GM18517 (cell line): ENCODE measurements at regions not wholly inside any gene's neighbourhood (a gene's known extent, or its start where the extent isn't known, plus 50 kb on each side); places are given as distances from the start of the nearest gene placed in this dataset.
"Not testable (repeated sequence)": the region's sequence is repeated elsewhere in the genome, so short reads cannot be mapped to it uniquely, and the experiment has no call there.

Experiments
- ATAC-seq: cut with Tn5 transposase; IDR thresholded peaks from one replicate; pipeline ENCODE4 v1.9.1; 2021; ENCODE audit warnings: mild to moderate bottlenecking, moderate library complexity; ENCODE audit not compliant: unreplicated experiment

DNA sequence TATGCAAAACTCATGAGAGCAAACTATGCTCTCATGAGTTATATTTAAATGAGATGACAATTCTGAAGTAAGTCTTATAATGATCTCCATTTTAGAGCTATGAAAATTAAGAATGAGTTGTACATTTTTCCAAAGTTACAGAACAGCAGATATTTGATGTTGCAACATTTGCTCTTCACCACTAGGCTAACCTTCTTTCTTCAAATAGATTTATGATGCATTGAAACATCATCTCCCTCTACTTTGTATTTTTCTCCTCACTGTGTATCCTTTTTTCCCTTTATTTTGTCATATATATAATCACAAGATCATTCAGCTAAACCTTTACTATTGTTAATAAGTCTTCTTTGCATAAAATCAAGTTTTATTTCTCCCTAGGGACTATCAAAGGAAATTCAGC, 497.7 kb upstream of the TYRP1 start:
- ATAC-seq: no peak

DNA sequence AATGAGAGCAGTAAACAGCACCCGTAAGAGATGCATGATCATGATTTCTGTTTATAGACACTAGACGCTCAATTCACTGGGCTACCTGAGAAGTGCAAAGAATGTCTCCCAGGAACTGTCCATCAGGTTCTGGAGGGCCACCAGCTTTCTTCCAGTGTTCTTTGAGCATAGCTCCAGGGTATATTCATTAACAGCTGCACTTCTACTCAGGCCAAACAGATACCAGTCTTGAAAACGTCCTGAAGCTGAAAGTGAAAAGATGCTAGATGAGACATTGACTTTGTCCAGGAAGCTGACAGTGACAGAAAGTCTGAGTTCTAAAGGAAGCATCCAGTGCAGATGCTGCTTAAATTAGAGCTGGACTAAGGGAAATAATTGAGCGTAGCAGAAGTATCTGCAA, 488.7 kb upstream of the TYRP1 start:
- ATAC-seq: no peak

DNA sequence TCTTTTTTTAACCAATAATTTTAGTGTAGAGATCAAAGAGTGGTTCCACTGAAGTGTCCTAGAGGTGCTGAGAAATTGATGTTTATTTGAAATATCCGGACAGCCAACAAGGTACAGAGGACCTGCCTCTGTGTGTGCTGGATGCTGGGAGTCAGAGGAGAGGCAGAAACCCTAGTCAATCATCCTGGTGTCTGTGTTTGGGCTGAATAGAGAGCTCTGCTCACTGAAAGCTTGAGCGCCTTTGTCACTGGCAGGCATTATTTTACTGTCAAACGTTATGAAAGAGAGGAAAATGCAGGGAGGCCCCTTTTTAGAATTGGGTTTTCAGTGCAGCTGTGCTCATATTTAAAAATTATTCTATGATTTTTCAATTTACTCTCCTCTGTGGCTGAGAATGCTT, 480.3 kb upstream of the TYRP1 start:
- ATAC-seq: no peak

DNA sequence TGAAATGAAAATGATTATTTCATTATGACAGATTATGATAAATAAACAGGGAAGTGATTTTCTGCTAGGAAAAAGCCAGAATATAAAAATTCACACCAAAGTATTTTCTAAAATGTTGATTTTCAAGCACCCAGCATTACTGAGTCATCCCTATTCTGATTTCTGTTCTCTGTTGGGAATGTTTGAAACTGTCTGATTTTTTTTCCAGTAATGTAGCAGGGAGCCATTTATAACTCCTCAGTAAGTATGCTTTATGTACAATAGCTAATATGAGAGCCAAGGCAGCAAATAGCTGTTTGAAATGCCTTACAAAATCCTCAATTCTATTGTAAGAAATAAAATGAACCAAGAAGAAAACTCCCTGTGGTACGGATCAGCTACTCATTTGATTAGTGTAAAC, 471.7 kb upstream of the TYRP1 start:
- ATAC-seq: no peak

DNA sequence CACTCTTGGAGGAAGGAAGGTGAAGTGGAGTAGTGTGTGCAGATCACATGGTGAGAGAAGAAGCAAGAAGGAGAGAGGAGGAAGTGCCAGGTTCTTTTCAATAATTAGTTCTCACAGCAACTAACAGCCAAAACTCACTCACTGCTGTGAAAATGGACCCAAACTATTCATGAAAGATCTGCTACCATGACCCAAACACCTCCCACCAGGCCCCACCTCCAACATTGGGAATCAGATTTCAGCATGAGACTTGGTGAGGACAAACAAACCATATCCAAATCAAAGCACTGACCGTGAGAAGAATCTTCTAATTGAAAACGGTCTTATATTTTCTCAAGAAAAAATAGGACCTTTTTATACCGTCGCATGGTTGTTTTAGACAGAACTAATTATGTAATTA, 468.7 kb upstream of the TYRP1 start:
- ATAC-seq: no peak

DNA sequence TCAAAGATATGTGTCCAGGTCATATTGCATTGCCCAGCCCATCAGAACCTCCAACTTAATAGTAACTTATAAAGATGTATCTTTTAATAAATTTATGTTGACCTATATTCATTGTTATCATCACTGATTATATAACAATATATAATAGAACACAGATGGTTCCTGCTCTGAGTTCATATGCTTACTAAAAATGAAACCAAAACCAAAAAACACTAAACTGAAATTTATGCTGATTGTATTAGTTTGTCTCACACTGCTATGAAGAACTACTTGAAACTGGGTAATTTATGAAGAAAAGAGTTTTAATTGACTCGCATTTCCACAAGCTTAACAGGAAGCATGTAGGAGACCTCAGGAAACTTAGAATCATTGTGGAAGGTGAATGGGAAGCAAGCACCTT, 462.5 kb upstream of the TYRP1 start:
- ATAC-seq: no peak

DNA sequence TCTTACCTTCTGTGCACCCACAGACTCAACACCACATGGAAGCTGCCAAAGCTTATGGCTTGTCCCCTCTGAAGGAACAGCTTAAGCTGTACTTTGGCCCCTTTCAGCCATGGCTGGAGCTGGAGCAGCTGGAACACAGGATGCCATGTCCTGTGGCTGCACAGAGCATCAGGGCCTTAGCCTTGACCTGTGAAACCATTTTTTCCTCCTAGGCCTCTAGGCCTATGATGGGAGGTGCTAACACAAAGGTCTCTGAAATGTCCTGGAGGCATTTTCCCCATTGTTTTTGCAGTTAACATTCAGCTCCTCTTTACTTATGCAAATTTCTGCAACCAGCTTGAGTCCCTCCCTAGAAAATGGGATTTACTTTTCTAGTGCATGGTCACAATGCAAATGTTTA, 461.4 kb upstream of the TYRP1 start:
- no peak for ATAC-seq

DNA sequence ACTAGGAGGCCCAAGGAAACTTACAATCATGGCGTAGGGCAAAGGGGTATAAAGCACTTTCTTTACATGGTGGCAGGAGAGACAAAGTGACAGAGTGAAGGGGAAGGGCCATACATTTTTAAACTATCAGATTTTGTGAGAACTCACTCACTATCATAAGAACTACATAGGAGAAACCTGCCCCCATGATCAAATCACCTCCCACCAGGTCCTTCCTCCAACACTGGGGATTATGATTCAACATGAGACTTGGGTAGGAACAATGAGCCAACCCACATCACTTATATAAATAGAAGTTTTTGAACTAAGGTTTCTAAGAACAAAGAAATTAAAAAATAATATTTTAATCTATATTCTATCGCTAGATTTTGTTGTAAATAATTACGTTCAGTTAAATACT, 460.3 kb upstream of the TYRP1 start:
- no peak for ATAC-seq

DNA sequence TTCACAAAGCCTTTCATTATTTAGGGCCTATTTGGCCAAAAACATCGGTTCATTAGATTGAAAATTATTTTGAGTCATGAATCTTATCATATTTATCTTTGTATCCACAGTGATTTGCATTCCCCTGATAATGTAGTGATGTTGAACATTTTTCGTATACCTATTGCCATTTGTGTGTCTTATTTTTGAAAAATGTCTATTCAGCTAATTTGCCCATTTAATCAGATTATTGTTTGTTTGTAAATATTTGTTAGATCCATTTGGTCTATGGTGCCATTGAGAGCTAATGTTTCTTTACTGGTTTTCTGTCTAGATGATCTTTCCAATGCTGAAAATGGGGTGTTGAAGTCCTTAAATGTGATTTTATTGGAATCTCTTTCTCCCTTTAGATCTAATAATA, 439.2 kb upstream of the TYRP1 start:
- ATAC-seq: no peak

DNA sequence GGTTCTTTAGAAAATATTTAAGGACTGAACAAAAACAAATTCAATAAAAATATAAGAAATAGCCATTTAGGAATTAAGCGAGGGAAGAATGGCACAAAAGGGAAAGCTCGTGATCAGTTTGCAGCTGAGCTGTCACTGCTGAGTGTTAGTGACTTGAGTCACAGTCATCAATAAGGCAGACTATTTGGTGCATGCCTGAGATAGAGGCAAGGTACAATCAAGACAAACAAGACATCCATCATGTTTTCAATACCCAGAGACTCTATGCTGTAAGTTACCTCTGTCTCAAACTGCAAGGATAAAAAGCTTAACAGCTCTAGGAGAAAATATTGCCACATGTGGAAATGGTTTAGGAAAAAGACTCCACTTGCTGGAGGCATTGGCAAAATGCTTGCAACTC, 426.4 kb upstream of the TYRP1 start:
- no peak for ATAC-seq

DNA sequence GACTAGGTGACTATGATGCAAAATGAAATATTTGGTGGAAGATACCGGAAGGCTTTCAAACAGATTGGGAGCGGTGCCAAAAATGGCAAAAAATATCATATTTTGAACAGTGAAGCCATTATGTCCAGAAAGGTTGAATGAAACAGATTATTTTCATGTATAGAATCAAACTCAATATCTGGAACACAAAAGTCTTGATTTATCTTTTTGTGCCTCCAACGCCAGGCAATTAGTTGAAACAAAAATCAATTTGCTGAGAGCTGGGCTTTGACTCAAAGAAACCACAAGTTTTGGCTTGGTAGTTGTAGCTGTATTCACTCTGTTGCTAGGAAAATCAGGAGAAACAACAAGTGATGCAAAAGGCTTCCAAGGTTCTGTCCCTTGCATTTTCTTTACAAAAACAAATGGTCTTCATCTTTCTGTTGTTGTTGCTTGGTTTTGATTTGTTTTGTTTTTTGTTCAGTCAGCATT, 421.7 kb upstream of the TYRP1 start:
- no peak for ATAC-seq

DNA sequence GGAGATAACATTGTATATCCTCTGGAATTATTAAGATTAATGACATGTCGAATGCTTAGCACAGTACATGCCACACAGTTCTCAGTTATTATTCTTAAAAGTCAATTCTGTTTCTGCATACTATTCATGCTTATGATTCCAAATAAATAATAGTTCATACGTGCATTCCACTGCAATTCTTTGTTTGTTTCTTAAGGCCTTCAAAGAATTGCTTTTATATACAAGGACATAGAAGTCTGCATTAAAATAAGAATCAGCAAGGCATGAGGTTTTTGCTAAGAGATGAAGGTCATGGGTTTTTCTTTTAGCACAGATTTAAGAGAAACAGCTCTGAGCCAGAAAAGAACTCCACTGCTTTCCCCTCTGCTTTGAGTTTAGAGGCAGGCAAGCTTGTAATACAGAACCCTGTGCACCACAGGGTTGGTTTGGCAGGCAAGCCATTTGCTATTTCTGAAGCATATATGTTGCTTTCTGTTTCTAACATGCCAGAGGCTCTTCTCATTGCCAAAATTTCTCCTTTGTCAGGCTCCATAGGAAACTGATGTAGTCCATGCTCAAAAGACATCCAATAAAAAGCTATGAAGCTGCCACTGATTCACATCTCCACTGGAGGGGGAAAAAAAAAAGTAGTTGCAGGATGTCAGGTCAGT, 420.6 kb upstream of the TYRP1 start:
- no peak for ATAC-seq

DNA sequence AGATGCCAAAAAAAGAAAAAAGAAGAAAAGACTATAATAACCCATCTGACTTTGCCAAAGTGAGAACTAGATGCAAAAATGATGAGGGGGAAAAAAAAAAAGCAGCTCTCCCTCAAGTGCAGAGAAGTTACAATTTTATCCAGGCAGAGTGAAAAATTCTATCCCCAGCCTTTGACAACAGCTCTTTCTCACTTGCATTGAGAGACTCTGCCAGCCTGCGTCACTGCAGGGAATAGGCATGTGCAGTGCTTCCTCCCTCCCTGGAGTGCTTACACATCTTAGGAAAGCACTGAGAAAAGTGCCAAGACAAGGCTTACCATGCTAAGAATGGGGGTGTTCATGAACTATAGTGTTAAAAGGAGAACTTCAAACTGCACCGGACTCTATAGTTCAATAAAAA, 418.6 kb upstream of the TYRP1 start:
- no peak for ATAC-seq

DNA sequence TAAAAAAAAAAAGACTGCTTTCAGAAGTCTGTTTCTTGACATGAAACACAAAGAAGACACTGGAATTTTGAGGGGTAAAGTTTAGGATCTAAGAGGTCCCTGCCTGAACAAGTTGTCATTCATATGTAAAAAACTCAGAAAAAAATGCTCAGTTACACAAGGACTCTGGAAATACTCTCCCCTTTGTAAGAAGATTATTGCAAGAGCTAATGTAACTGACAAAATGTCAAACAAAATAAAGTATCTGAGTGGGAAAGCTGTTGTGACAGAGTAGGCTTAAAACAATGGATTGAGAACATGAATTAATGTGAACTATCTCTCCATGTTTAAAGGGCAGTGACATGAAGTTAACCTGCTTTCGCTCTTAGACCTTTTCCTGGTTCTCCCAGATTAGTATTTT, 416.7 kb upstream of the TYRP1 start:
- no peak for ATAC-seq

DNA sequence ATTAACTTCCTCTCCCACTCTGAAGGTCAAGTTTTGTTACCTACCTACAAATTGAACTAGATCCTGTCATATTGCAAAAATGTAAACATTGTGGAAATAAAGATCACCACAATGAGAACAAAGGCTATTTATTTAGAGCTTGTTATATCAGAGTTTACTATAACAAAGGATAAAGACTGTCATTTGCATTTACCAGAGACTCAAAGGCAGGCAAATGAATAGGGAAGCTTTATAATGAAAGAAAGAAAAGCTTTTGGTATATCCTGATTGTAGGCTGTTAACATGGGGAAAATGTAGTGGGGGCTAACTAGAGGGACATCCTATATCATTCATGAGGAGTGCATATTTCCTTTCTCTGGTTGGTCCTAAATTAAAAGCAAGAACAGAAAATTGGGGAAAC, 403.5 kb upstream of the TYRP1 start:
- ATAC-seq: no peak

DNA sequence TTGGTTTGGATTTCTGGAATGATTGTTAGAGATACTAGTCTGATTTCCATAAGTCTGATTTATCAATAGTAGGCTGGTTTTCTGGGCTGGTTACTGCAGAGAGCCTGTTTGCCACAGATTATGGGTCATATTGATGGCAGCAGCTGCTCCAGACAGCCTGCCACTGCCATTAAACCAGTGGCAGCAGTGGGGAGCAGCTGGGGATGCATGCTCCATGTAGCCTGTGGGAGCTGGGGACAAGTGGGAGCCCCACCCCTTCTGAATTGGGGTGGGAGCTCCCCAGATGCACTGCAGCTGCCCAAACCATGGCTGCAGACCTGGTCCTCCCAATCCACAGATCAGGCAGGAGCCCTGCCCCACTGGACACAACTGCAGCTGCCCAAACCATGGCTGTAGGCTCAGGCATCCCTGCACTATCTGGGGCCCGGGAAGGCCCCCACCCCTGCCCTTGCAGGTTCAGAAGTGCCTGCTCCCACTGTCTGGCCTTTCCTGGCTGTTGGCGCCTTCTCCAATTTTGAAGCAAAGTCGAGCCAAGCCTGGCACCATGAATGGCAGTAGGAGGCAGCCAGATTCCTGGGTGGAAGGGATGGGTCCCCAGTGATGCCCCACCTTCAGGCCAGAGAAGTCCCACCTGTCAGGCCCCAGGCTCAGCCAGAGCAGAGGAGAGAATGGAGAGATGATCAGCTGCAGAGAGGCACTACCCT, 402.9 kb upstream of the TYRP1 start:
- ATAC-seq: no peak

DNA sequence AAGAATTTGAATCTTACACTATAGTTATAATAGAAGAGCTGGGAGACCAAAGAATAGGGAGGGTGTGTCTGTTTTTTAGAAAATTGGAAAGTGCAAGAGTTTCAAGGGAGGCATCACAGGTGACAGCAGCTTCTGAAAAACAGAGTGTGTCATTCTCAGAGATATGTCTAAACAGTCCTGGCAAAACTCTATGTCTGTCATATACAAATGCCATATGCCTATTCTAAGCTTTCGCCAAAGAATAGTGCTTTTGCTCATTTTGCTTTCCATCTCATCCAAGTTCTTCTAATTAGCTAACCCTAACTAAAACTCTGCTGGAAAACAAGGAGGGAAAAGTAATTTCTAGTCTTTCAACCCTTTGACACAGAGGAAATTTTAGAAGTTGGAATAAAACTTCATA, 388.0 kb upstream of the TYRP1 start:
- no peak for ATAC-seq

DNA sequence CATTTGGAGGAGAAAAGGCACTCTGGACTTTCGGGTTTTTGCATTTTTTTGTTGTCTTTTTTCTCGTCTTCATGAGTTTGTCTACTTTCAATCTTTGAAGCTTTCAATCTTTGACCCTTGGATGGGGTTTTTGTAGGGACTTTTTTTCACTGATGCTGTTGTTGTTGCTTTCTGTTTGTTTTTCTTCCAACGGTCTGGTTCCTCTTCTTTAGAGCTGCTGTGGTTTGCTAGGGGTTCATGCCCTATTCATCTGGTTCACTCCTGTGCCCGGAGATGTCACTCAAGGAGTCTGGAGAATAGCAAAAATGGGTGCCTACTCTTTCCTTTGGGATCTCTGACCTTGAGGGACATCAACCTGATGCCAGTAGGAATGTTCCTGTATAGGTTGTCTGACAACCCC, 378.6 kb upstream of the TYRP1 start:
- ATAC-seq: no peak

DNA sequence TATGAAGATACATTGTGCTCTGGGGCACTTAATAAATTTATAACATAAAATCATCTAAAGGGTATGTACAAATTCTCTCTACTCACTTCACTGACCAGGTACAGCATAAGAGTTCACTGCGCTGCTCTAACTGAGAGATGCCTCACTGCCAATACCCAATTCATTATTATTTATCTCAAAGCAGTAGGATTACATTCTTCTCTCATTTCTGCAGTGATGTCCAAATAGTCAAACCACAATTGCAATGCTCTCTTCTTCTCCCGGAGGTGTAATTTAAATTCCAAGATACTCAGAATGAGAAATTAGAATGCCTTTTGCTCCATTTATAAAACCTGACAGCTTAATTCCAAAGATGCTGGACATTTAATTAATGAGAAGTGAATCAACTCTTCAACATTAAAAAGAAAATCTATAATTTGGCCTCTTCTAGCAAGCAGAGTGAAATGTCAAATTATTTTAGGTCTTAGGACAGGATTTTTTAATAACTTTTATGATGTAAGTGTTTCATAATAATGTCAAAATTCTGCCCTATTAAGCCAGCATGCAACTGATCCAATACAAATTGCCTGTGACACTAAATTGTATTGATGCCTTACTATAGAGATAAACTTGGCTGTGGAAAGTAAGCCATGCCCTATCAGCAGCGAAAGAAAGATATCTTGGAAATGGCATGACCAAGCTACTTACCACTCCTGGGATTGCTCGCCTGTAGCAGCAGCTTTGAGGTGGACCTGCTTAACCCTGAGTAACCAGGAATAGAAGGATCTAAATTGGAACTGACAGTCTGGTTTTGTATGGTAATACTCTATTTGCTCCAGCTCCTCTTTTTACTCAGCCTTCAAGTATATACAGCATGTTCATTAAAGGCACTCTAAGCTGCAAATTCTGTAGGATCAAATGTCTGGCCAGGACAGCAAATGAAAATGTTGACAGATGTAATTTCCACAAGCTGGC, 374.2 kb upstream of the TYRP1 start:
- no peak for ATAC-seq

DNA sequence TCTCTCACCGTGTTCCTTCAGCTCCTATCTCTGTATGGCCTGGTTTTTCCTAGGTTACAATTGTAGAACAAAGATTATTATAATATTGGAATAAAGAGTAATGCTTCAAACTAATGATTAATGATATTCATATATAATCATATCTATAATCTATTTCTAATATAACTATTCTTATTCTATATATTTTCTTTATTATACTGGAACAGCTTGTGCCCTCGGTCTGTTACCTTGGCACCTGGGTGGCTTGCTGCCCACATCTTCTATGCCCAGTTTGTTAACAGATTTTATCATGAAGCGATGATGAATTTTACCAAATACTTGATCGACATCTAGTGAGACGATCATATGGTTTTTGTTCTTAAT, 363.6 kb upstream of the TYRP1 start:
- no peak for ATAC-seq

DNA sequence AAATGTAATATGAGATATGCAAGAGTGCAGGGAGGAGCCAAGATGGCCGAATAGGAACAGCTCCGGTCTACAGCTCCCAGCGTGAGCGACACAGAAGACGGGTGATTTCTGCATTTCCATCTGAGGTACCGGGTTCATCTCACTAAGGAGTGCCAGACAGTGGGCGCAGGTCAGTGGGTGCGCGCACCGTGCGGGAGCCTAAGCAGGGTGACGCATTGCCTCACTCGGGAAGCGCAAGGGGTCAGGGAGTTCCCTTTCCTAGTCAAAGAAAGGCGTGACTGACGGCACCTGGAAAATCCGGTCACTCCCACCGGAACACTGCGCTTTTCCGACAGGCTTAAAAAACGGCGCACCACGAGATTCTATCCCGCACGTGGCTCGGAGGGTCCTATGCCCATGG, 359.2 kb upstream of the TYRP1 start:
- not testable (repeated sequence) for ATAC-seq

DNA sequence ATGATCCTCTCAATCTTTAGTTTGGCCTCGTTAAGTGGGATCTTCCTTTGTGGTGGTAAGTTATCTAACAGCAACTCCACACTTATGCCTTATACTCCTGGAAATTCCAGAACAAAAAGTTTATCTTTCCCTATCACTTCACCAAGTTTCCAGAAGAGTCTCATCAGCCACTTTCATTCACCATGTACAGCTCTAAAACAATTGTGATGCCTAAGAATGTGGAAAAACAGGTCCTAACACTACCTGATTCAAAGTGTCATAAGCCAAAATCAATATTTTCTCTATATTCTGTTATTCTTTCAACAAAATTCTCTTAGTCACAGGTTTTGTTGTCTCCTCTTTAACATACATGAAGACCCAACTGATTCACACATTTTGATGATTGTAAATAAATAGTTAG, 342.4 kb upstream of the TYRP1 start:
- no peak for ATAC-seq
